OCI-LY7 (cell line): ENCODE measurements at regions not wholly inside any gene's neighbourhood (a gene's known extent, or its start where the extent isn't known, plus 50 kb on each side); places are given as distances from the start of the nearest gene placed in this dataset.

ENCODE experiments used
- BruUV-seq: library from RNA; stranded (reverse); fragments of 400-500 nt; replicated peaks from 2 replicates; lab custom pipeline; 2021; lab: Mats Ljungman, UMichigan
- CTCF ChIA-PET: fragments of 300-600 bp; sonication (Branson Sonifier 250); formaldehyde crosslinking; loops from one replicate; lab custom pipeline; 2022; ENCODE audit warnings: antibody characterized with exemption; ENCODE audit not compliant: unreplicated experiment; lab: Charles Lee
- POLR2A ChIA-PET: fragments of 300-600 bp; sonication (Branson Sonifier 250); formaldehyde crosslinking; loops from one replicate; lab custom pipeline; 2022; ENCODE audit warnings: antibody characterized with exemption; lab: Charles Lee
- DNase-seq: peaks from one replicate; pipeline ENCODE4 v3.0.0-alpha.2; 2015; ENCODE audit warnings: low spot score
- H2AFZ ChIP-seq: fragments of 200-600 bp; sonication (generic), shearing (Covaris generic); 2 replicates; pipeline ENCODE4 v1.6.1; 2014; ENCODE audit warnings: mild to moderate bottlenecking, antibody characterized with exemption, low read length, moderate library complexity
- H3K27ac ChIP-seq: fragments of 200-600 bp; sonication (generic); 2 replicates; pipeline ENCODE4 v1.5.1; 2014; ENCODE audit warnings: mixed run types, low read depth, mild to moderate bottlenecking, moderate library complexity, low read length, inconsistent platforms; ENCODE audit not compliant: poor library complexity, severe bottlenecking
- H3K36me3 ChIP-seq: fragments of 200-600 bp; sonication (generic); 2 replicates; pipeline ENCODE4 v1.6.1; 2014; ENCODE audit warnings: mild to moderate bottlenecking, antibody characterized with exemption, low read length, moderate library complexity, mixed read lengths; ENCODE audit not compliant: insufficient read depth
- H3K4me1 ChIP-seq: fragments of 200-600 bp; sonication (generic); 2 replicates; pipeline ENCODE4 v1.5.1; 2014; ENCODE audit warnings: mild to moderate bottlenecking, low read length; ENCODE audit not compliant: insufficient read depth, poor library complexity, severe bottlenecking
- H3K4me2 ChIP-seq: fragments of 200-600 bp; sonication (generic); 2 replicates; pipeline ENCODE4 v1.6.1; 2014; ENCODE audit warnings: mild to moderate bottlenecking, low read length
- H3K4me3 ChIP-seq: fragments of 200-600 bp; sonication (generic); 2 replicates; pipeline ENCODE4 v1.5.1; 2014; ENCODE audit warnings: mild to moderate bottlenecking, low read depth, low read length; ENCODE audit not compliant: poor library complexity, severe bottlenecking
- H3K79me2 ChIP-seq: fragments of 200-600 bp; sonication (generic); 2 replicates; pipeline ENCODE4 v1.6.1; 2016; ENCODE audit warnings: low read depth, mild to moderate bottlenecking, low read length, moderate library complexity, mixed read lengths; ENCODE audit not compliant: insufficient read depth
- H3K9me2 ChIP-seq: fragments of 200-600 bp; sonication (generic); 2 replicates; pipeline ENCODE4 v1.6.1; 2016; ENCODE audit warnings: mild to moderate bottlenecking, low read length, mixed read lengths; ENCODE audit not compliant: insufficient read depth
- H3K9me3 ChIP-seq: fragments of 200-600 bp; sonication (generic); 2 replicates; pipeline ENCODE4 v1.6.1; 2014; ENCODE audit warnings: mild to moderate bottlenecking, mixed run types, low read length, mixed read lengths
- H4K20me1 ChIP-seq: fragments of 200-600 bp; sonication (generic); 2 replicates; pipeline ENCODE4 v1.6.1; 2014; ENCODE audit warnings: mild to moderate bottlenecking, antibody characterized with exemption, low read length, moderate library complexity, mixed read lengths; ENCODE audit not compliant: insufficient read depth
- EZH2phosphoT487 ChIP-seq: fragments of 200-600 bp; sonication (generic); IDR thresholded peaks from 2 replicates; pipeline ENCODE4 v1.6.1; 2018; ENCODE audit warnings: low read depth, borderline replicate concordance, mild to moderate bottlenecking, mixed run types, antibody characterized with exemption, low read length, moderate library complexity, mixed read lengths
- intact Hi-C: fragments of 100-400 bp; cut with micrococcal nuclease; formaldehyde crosslinking; loops from one replicate; pipeline ENCODE4 v1.10.0; 2022; ENCODE audit not compliant: unreplicated experiment
- TF ChIP-seq, protein P1 (sequence below): fragments of 200-600 bp; sonication (generic); conservative IDR thresholded peaks from 2 replicates; pipeline ENCODE4 v1.5.1; 2014; ENCODE audit warnings: mild to moderate bottlenecking, antibody characterized with exemption, low read length, moderate library complexity, mixed read lengths

GRCh38 chr5:53783624-53784228 is 223.3 kb downstream of the NDUFS4 start:
- intact Hi-C loops, result no loop called here

GRCh38 chr5:53784596-53784995 is 224.2 kb downstream of the NDUFS4 start:
- no peaks in the 10 kb centered on the region for H4K20me1 ChIP-seq
- H3K4me3 ChIP-seq, result no peak overlapping the region
- no peaks in the 10 kb centered on the region for H3K79me2 ChIP-seq
- intact Hi-C loops, result no loop called here
- no peaks in the 10 kb centered on the region for H3K9me3 ChIP-seq
- no peaks in the 10 kb centered on the region for H3K9me2 ChIP-seq
- ChIA-PET POLR2A (interaction anchor here (0.7 kb wide), 1 partner anchor 439 kb away, joined by 4 read pairs; no protein-coding TSS in a partner anchor), CTCF (no interaction called here)
- H3K36me3 ChIP-seq, result no peaks in the 10 kb centered on the region
- H2AFZ ChIP-seq, result no peak overlapping the region
- TF ChIP-seq EZH2phosphoT487, result no peak
- TF ChIP-seq, protein P1, sequence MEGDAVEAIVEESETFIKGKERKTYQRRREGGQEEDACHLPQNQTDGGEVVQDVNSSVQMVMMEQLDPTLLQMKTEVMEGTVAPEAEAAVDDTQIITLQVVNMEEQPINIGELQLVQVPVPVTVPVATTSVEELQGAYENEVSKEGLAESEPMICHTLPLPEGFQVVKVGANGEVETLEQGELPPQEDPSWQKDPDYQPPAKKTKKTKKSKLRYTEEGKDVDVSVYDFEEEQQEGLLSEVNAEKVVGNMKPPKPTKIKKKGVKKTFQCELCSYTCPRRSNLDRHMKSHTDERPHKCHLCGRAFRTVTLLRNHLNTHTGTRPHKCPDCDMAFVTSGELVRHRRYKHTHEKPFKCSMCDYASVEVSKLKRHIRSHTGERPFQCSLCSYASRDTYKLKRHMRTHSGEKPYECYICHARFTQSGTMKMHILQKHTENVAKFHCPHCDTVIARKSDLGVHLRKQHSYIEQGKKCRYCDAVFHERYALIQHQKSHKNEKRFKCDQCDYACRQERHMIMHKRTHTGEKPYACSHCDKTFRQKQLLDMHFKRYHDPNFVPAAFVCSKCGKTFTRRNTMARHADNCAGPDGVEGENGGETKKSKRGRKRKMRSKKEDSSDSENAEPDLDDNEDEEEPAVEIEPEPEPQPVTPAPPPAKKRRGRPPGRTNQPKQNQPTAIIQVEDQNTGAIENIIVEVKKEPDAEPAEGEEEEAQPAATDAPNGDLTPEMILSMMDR, result no peak
- H3K4me1 ChIP-seq, result no peaks in the 10 kb centered on the region
- H3K4me2 ChIP-seq, result no peak overlapping the region
- DNase-seq, result no peak
- H3K27ac ChIP-seq, result no peak overlapping the region
- no TSS peak for BruUV-seq

More at GRCh38 chr5:53783624-53784228, 223.3 kb downstream of the NDUFS4 start:
- Histone ChIP-seq H3K4me2 (no peak overlapping the region), H3K4me1 (no peaks in the 10 kb centered on the region), H3K9me2 (no peaks in the 10 kb centered on the region), H3K79me2 (no peaks in the 10 kb centered on the region), H4K20me1 (no peaks in the 10 kb centered on the region), H3K9me3 (no peaks in the 10 kb centered on the region), H3K4me3 (no peak overlapping the region), H3K27ac (no peak overlapping the region), H3K36me3 (no peaks in the 10 kb centered on the region), H2AFZ (no peak overlapping the region)
- no peak for DNase-seq
- CTCF ChIA-PET, result interaction anchor here (1.0 kb wide), 1 partner anchor 15 kb away, joined by 3 read pairs; no protein-coding TSS in a partner anchor
- POLR2A ChIA-PET, result no interaction called here
- TF ChIP-seq EZH2phosphoT487, result no peak
- TF ChIP-seq, protein P1, result no peak
- BruUV-seq, result no TSS peak

GRCh38 chr5:53785924-53786323 is 225.5 kb downstream of the NDUFS4 start:
- no peak overlapping the region for H3K27ac ChIP-seq
- no peaks in the 10 kb centered on the region for H3K9me3 ChIP-seq
- intact Hi-C loops, result no loop called here
- no peak overlapping the region for H3K4me3 ChIP-seq
- H3K79me2 ChIP-seq, result no peaks in the 10 kb centered on the region
- CTCF ChIA-PET, result no interaction called here
- no TSS peak for BruUV-seq
- H2AFZ ChIP-seq, result no peak overlapping the region
- H3K4me1 ChIP-seq, result no peaks in the 10 kb centered on the region
- H4K20me1 ChIP-seq, result no peaks in the 10 kb centered on the region
- H3K36me3 ChIP-seq, result no peaks in the 10 kb centered on the region
- TF ChIP-seq EZH2phosphoT487, result no peak
- TF ChIP-seq, protein P1, result no peak
- DNase-seq, result no peak
- H3K4me2 ChIP-seq, result no peak overlapping the region
- no peaks in the 10 kb centered on the region for H3K9me2 ChIP-seq
- POLR2A ChIA-PET, result interaction anchor here (0.6 to 1.0 kb wide), 3 partner anchors 31 to 398 kb away, joined by 3 read pairs; no protein-coding TSS in a partner anchor
